CD4-positive, alpha-beta T cell treated with Interleukin-4 for 4 hours (primary cell): ENCODE measurements at regions not wholly inside any gene's neighbourhood (a gene's known extent, or its start where the extent isn't known, plus 50 kb on each side); places are given as distances from the start of the nearest gene placed in this dataset.
A peak's percentile ranks its signal among the peaks of the same experiment; 100 is the strongest.
"Not testable (repeated sequence)": the region's sequence is repeated elsewhere in the genome, so short reads cannot be mapped to it uniquely, and the experiment has no call there.

Experiments used
- DNase-seq: peaks from one replicate; pipeline ENCODE4 v3.0.0-alpha.2; 2020

DNA sequence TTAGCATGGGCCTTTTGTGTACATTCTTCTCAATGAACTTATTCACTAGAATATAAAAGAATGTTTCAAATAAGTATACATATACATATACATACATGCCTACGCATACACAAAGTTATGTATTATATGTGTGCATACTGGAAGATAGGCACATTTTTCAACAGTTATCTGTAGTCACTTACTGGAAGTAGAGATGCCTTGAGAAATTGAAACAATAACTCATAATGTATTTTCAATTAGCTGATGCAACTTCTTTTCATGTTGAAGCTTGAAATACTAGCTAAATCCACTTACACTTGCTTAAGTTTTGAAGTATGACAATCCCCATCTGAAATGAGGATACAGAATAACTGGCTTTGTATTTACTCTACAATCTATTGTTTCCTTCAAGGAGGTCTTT, 469.0 kb upstream of the PTGER4 start:
- DNase-seq = no peak

DNA sequence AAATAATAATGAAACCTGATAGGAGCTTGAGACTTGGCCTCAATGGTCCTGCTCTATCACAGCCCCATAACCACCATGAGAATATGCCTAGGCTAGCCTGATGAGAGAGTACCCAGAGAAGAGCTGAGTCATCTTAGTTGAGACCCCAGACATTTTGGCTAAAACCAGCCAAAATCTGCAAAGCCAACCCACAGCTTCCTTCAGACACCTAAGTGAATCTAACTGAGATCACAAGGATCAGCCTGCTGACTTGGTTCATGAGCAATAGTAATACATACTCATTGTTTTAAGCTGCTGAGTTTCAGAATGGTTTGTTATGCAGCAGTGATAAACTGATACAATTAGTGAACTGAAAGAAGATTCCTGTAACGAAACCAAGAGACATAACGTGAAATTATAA, 473.7 kb upstream of the PTGER4 start:
- no peak for DNase-seq

DNA sequence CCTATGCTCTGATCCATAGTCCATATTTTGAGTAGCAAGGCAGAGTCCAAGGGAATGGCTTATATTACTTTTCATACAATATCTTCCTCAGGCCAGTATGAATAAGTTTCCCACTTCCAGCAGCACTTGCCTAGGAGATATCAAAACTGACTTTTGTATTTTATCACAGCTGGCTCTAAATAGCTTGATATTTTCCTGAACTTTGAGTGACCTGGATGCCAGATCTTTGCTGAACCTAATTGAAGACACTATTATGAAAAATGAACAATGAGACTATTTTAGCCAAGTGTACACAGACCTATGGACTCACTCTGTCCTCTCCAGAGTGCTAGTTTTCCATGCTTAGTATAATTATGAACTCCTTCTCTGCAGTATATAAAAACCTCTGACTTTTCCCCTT, 475.6 kb upstream of the PTGER4 start:
- no peak for DNase-seq

DNA sequence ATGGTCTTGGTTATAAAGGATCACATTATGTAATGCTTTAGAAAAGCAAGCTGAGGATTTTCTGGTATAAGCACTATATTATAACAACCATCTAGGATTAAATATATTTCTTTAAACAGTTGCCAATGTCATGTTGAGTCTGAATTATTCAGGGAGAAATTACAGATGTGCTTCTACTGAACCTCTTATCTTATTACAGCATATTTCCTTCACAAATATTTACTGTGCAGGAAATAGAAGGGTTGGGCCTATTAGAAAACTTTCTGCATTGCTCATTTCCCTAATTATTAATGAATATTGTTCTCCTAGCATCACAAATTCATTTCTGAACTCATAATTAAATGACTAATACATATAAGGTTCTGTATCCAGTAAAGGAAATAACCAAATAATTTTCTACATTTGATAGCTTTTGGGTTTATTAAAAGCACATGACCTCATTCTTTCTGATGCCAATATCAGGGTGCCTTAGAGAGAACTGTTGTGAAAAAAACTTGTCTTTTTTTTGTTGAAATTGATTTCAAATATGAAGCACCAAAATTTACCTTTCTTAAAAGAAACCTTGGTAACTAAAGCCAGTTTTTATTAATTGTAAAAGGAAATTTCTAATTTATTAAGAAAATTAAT, 476.8 kb upstream of the PTGER4 start:
- DNase-seq = no peak

DNA sequence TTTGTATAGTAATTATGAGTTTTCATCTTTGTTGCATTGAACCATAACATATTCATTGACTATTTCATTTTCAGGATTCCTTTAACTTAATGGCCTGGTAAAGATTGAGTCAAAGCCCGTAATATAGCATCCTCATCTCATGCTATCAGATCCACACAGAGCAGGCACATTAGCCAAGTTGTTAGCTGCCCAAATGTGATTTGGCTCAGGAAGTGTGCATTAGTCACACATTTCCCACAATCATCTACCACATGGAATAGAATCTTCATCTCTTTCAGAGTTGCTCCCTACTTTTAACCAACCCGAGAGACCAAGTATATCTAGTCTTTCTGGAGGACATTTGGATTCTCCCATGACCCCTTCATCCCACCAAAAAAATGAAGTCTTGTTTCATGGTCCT, 481.0 kb upstream of the PTGER4 start:
- DNase-seq = no peak

DNA sequence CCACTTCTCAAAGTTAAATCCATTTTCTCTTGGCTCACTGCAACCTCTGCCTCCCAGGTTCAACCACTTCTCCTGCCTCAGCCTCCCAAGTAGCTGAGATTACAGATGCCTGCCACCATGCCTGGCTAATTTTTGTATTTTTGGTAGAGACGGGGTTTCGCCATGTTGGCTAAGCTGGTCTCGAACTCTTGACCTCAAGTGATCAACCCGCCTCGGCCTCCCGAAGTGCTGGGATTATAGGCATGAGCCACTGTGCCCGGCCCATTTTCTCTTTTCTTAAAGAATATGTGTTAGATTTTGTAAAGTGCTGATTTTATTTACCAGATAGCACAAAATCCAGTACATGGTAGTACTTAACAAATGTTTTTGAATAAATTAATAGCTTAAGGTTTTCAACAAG, 484.1 kb upstream of the PTGER4 start:
- not testable (repeated sequence) for DNase-seq

DNA sequence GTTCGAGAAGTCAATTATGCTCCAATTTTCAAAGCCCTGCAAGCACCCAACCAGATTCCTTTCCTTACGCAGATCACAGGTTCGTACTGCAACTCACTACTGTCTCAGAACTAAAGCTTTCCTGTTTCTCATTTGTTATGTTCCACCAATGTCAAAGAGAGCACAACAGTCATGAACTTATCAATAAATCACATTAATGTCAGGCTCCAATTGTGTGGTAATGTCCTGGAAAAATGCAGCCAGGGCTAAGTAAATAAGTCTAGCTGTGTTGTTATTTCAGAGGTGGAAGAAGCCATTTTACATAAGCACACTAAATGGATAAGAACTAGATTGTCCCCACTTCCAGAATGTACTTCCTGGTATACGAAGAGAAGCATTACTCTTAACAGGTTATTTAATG, 488.6 kb upstream of the PTGER4 start:
- DNase-seq = no peak

DNA sequence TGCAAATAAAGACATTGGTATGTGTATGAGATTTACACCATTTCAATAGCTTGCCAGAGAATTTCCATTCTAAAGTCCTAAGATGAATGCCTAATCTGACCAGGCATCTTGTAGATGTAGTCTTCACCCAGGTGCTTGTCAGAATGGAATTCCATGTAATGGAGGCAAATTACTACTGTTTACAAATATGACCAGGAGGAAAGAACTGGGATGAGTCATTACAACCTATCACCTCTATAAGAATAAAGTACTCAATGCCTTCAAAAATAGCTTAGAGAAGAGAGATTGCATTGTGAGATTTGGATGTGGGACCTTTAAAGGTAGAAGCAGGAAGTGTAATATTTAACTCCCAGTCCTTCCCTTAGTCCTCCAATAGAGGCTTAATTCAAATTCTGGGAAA, 507.0 kb upstream of the PTGER4 start:
- DNase-seq = no peak

DNA sequence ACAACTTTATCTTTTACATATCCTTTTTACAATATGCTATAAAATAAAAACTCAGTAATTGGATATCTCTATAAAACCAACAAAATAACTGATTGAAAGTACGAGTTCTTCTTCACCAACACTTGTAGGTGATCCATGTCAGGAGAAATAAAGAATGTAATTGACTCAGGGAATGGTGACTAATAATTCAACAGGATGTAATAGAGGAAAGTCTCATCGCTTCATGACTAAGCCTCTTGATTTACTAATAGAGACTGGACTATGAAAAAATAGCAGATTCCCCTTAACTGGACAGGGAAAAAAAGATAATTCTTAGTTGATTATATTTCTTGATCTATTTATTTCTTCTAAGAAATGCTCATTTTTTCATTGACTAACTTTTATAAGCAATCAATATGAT, 507.7 kb upstream of the PTGER4 start:
- no peak for DNase-seq

DNA sequence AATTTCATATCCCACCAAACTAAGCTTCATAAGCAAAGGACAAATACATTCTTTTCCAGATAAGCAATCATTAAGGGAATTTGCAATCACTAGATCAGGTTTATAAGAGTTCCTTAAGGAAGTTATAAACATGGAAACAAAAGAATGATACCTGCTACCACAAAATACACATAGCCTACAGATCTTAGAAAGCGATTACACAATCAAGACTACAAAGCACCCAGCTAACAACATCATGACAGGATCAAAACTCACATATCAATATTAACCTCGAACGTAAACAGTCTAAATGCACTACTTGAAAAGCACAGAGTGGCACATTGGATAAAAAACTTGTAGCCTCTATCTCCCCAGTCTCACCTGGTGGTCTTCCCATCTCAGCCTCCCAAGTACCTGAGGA, 512.4 kb upstream of the PTGER4 start:
- DNase-seq = no peak

DNA sequence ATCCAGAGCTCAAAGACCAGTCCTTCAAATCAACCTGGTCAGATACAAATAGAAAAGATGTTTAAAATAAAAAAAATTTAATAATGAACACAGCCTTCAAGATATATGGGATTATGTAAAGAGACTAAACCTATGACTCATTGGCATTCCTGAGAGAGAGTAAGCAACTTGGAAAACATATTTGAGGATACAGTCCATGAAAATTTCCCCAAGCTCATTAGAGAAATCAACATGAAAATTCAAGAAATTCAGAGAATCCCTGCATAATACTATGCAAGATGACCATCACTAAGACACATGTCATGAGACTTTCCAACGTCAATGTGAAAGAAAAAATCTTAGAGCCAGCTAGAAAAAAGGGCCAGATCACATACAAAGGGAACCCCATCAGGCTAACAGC, 512.9 kb upstream of the PTGER4 start:
- DNase-seq = no peak

DNA sequence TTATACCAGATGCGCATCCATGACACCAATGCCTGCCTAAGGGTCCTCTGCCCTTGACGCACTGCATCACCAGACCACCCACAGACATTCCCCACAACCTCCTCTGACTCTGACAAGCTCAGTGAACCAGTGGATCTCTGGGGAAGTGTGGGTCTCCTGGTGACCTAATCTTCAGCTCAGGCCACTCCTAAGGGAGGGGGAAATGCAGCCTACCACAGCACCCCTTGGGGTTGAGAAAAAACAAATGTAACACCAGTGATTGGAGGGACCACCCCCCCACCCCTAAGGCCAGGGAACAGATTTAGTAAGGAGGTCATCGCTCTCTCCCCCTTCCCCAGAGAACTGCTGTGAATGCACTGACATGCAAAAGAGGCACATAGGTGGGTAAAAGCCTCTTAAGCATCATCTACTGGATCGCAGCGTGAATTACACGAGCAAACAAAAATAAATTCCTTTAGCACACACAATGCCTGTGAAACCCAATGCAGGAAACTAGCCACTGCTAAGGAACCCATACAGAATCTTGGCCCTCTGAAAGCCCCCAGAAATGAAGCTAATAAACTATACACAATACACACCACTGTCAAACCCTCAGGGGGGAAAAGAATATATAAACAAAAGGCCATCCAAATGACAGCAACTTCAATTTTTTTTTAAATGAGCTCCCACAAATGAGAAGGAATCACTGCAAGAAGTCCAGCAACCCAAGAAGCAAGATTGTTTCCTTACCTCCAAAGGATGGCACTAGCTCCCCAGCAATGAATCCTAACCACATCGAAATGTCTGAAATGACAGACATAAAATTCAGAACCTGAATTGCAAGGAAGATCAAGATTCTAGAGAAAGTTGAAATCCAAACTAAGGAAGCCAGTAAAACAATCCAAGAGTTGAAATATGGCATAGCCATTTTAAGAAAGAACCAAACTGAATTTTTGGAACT, 513.7 kb upstream of the PTGER4 start:
- peak; percentile 38 for DNase-seq

DNA sequence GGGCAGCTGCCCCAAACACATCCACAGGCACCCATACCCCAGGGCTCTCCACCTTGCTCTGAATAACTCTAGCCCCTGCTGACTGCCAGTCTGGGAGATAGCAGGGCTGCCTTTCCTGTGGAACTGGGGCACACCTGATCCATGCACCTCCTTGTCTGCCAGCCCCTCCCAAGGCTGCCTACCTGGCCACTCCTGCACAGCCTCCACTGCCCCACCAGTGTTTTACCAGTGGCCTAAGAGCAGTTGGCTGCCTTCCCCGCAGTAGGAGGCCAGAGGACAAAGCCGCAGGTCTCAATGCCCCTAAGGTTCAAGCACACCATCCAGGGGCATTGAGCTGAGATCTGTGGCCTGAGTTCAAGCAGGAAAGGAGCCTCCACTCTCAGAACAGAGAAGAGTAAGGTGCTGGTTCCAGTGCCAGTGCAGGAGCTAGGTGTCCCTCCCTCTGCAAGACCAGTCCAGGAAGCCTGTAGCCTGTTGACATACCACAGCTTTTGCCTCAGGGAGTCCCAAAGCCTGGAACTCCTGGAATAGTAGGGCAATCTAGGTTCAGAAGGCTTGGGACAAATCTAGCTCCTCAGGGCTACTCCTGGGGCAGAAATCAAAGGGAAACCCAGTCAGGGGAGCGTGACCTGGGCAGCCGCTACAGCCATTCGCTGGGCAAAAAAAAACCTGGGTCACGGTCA, 514.5 kb upstream of the PTGER4 start:
- no peak for DNase-seq

DNA sequence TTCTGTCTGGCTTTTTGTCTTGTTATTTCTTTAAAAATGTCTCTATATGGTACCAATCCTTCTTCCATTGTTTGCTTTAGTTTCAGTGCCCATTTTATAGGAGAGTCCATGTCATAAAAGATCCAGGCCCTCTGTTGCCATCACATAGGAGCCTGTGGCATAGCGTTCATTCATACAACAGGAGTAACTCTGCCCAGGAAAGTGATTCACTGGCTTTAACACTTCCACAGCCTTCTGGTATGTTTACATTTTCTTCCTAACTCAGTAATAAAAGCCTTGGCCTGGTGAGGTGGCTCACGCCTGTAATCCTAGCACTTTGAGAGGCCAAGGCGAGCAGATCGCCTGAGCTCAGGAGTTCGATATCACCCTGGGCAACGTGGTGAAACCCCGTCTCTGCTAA, 519.3 kb upstream of the PTGER4 start:
- DNase-seq = no peak

DNA sequence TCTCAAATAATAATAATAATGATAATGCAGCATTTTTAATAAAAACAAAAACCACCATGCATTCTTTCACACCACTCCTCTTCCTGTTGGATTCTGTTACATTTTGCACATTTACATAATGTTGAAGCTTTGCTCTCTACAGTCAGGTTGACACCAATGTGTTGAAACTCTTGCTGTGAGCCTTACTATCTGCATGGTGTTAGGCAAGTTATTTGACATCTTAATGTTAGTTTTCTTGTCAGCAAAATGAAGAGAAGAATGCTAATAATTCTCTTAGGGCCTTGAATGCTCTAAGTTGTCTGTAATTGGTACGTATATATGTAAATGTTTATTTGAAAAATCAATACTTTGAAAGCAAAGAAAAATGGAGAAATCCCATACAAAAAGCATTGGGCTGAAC, 525.5 kb upstream of the PTGER4 start:
- no peak for DNase-seq

DNA sequence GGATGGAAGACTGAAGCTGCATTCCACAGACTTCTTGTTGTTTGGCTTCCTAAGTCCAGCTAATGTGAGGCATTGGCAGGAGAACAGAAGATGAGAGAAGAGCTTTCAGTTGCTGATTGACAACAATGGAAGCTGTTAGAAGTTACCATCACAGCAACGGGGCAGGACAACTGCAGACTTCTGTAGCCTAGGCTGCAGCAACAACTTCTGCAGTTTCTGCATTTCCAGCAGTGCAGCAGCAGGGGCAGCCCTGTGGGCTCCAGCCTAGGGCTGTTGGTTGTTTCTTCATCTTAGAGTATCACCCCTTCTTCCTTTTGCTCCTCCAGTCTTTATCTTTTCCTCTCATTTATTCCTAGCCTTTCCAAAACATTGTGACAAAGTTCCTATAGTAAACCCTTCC, 528.8 kb upstream of the PTGER4 start:
- no peak for DNase-seq

DNA sequence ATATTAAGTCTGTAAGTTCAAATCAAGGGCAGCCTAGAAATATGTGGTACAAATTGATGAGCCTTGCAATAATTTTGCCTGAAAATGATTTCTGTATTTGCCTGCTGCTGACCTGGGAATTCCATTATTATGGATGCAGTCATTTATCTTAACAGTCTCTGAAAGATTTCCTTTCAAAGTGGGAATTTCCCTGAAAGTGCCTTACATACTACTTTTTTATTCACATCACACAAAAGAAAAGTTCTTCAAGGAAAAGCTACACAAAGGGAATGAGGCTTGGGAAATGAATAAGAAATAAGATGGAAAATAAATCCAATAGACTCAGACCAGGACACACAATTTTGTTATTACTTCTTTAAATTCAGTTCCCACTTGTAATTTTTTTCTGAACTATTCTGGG, 537.8 kb upstream of the PTGER4 start:
- no peak for DNase-seq

DNA sequence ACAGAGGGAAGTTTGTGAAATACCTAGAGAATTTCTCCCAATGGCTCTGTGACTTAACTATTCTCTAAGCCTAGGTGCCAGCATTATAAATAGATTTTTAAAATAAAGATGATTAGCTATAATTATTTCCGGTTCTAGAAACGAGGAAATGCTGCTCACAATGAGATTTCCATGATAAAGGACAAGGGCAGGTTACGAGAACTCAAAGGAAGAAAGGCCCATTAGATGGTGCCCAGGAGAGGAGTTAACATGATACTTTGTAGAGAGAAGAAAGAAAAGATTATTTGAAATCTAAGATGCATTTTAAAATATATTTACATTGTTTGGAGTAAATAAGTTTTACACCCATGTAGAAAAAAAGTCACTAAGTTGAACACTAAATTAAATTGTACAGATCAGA, 538.3 kb upstream of the PTGER4 start:
- DNase-seq = no peak

DNA sequence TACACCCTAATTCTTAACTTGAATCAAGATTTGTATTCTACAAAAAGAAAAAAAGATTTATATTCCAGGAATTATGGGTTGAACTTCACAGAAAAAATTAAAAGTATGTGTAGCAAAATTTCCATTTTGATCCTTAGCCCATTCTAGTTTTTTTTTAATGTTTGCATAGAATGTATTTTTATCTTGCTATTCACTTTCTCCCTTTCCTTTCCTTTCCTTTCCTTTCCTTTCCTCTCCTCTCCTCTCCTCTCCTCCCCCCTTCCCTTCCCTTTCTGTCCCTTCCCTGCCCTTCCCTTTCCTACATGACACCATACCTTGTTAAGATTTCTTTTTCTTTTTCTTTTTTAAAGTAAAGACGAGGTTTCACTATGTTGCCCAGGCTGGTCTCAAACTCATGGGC, 542.5 kb upstream of the PTGER4 start:
- DNase-seq = no peak

DNA sequence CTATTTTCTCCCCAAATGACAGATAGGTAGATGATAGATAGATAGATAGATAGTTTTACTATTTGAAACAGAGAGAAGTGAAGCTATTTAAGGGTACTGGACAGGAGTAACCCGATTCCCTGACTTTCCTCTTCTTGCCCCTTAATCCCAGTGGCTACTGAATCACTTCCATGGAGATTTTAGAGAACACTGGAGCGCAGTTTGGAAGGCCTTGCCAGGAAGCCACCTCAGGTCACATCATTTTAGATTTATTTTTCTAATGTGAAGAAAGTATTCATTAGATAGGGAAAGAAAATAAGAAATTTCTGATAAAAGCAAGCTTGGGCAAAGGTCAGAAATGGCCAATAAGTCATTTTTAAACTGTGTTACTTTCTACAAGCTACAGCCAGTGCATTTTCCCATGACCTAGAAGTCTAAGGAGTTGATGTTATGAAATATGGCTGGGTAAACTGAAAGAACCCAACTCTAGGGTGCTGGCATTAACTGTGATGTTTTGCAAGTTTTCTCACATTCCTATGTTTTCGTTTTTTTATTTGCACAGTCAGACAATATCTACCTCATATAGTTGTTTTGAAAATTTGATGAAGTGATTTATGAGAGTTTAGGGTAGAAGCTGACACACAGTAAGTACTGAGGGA, 544.7 kb upstream of the PTGER4 start:
- DNase-seq = no peak

DNA sequence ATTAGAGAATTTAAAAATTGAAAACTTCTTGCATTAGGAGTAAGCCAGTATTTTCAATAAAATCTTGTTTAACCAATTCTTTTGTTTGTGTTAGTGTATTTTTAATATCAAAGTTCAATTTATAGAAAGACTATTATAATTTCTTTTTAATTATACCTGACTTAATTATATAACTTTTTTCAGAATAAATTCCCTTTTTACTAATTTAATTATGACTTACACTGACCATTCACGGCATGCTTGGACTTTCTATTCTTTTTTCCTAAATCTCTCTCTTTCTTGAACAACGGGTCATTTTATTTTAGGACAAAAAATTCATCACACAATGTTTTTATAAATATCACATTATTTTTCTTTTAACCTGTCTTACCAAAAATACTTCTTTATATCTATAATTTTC, 555.3 kb upstream of the PTGER4 start:
- DNase-seq = no peak

DNA sequence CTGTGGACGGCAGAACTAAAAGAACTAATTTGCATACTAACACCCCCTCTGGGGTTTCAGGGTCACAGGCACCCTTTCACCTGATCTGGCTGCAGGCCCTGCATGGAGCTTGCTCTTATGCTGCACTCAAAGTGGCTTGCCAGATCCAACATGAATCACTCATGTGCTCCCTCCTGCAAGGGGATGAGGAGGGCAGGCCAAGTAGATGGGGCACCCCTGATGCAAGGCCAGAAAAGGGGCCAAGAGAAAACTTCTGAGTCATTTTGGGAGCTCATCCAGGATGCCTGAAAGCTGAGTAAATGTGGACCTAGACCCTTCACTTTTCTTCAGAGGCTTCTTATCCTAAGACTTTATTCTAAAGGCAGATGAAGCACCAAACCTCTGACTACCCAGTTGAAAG, 558.5 kb upstream of the PTGER4 start:
- no peak for DNase-seq

DNA sequence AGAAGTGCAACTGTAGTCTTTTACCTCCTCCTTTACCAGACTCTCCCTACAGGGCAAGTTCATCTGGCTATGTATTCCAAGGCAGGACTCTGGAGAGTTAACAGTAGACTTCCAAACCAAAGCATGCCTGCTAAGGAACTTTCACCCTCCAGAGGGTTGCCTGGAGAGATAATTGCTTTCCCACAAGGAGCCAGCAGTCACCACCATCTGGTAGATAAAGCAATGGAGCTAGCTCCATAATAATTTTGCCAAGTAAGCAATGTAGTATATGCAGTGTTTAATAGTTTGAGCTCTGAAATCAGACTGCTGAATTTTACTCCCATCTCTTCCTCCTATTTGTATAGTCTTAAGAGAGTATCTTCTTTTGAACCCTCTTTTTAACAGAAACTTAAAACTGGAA, 566.8 kb upstream of the PTGER4 start:
- DNase-seq = no peak

DNA sequence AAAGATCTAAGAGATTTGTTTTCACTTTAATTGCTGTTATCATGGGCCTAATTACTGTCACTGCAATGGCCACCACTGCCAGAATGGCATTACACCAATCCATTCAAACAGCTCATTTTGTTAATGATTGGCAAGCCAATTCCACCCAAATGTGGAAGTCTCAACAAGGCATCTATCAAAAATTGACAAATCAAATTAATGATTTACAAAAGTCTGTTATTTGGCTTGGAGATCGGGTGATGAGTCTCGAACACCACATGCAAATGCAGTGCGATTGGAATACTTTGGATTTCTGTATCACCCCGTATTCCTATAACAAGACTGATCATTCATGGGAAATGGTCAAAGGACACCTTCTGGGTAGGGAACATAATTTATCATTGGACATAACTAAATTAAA, 568.7 kb upstream of the PTGER4 start:
- not testable (repeated sequence) for DNase-seq
